Caco-2 (cell line): ENCODE measurements at regions not wholly inside any gene's neighbourhood (a gene's known extent, or its start where the extent isn't known, plus 50 kb on each side); places are given as distances from the start of the nearest gene placed in this dataset.
A peak's percentile ranks its signal among the peaks of the same experiment; 100 is the strongest.

Source experiments
- BruUV-seq: library from RNA; stranded (reverse); fragments of 400-500 nt; replicated peaks from 2 replicates; lab custom pipeline; 2021; lab: Mats Ljungman, UMichigan
- CTCF ChIA-PET: fragments of 300-600 bp; sonication (Branson Sonifier 250); formaldehyde crosslinking; loops from one replicate; lab custom pipeline; 2022; ENCODE audit warnings: antibody characterized with exemption; lab: Charles Lee
- POLR2A ChIA-PET: fragments of 300-600 bp; sonication (Branson Sonifier 250); formaldehyde crosslinking; loops from one replicate; lab custom pipeline; 2022; ENCODE audit warnings: antibody characterized with exemption; lab: Charles Lee
- DNase-seq, 2 experiments: peaks; one replicate each; pipeline versions ENCODE4 v3.0.0 to v3.0.0-alpha.2; 2020 to 2022
- H3K27me3 ChIP-seq: replicated peaks from 2 replicates; pipeline ENCODE4 v1.6.0; 2011; ENCODE audit warnings: low read length; ENCODE audit not compliant: control insufficient read depth, insufficient read depth
- H3K36me3 ChIP-seq: 2 replicates; pipeline ENCODE4 v1.5.1; 2011; ENCODE audit warnings: low read length; ENCODE audit not compliant: control insufficient read depth, insufficient read depth
- H3K4me1 ChIP-seq: fragments of 250-450 bp; sonication (Bioruptor Pico); 2 replicates; pipeline ENCODE4 v1.5.1; 2020; ENCODE audit warnings: mild to moderate bottlenecking
- H3K4me3 ChIP-seq: 2 replicates; pipeline ENCODE4 v1.5.1; 2011; ENCODE audit warnings: low read depth, mild to moderate bottlenecking, control low read depth, low read length
- H3K9me3 ChIP-seq: fragments of 250-450 bp; sonication (Bioruptor Pico); 2 replicates; pipeline ENCODE4 v1.5.1; 2020; ENCODE audit warnings: mild to moderate bottlenecking, moderate library complexity
- H3K27ac Mint-ChIP-seq: one replicate; pipeline ENCODE4 v1.8.0; 2022; ENCODE audit warnings: mixed read lengths; ENCODE audit not compliant: unreplicated experiment
- H3K27me3 Mint-ChIP-seq: one replicate; pipeline ENCODE4 v1.8.0; 2022; ENCODE audit warnings: mixed read lengths; ENCODE audit not compliant: insufficient read depth, unreplicated experiment
- H3K36me3 Mint-ChIP-seq: one replicate; pipeline ENCODE4 v1.8.0; 2022; ENCODE audit warnings: mild to moderate bottlenecking, mixed read lengths; ENCODE audit not compliant: insufficient read depth, unreplicated experiment
- H3K4me1 Mint-ChIP-seq: one replicate; pipeline ENCODE4 v1.8.0; 2022; ENCODE audit warnings: low read depth, mixed read lengths; ENCODE audit not compliant: unreplicated experiment
- H3K4me3 Mint-ChIP-seq: one replicate; pipeline ENCODE4 v1.8.0; 2022; ENCODE audit warnings: mild to moderate bottlenecking, moderate library complexity, mixed read lengths; ENCODE audit not compliant: unreplicated experiment
- H3K9me3 Mint-ChIP-seq: one replicate; pipeline ENCODE4 v1.8.0; 2022; ENCODE audit warnings: mixed read lengths; ENCODE audit not compliant: unreplicated experiment
- CTCF ChIP-seq, 2 experiments: fragments of 200-600 bp in 1 of 2; IDR thresholded peaks; 1 replicate in 1 of 2; 2 replicates in 1 of 2; pipeline versions ENCODE4 v1.5.1 to v1.8.0; 2011 to 2022; ENCODE audit warnings: antibody characterized with exemption in 1 of 2, control low read depth in 1 of 2, inconsistent platforms in 1 of 2, low read depth in 1 of 2, low read length in 1 of 2, mild to moderate bottlenecking in 1 of 2, moderate library complexity in 1 of 2; ENCODE audit not compliant: insufficient read depth in 1 of 2, severe bottlenecking in 1 of 2, unreplicated experiment in 1 of 2
- intact Hi-C: fragments of 100-400 bp; cut with micrococcal nuclease; formaldehyde crosslinking; loops from one replicate; pipeline ENCODE4 v1.10.0; 2022; ENCODE audit not compliant: unreplicated experiment

GRCh38 chr1:147388969-147389368 is 146.5 kb downstream of the CHD1L start:
- Histone ChIP-seq H3K9me3 (no peaks in the 10 kb centered on the region), H3K4me3 (no peak overlapping the region), H3K27me3 (no peaks in the 10 kb centered on the region), H3K4me1 (no peaks in the 10 kb centered on the region), H3K36me3 (no peaks in the 10 kb centered on the region)
- H3K4me3 Mint-ChIP-seq: no peak overlapping the region
- ChIA-PET POLR2A (no interaction called here), CTCF (interaction anchor here (1.3 to 2.3 kb wide), 2 partner anchors 115 to 147 kb away, joined by 3 to 39 read pairs; no protein-coding TSS in a partner anchor)
- no peaks in the 10 kb centered on the region for H3K36me3 Mint-ChIP-seq
- no peak overlapping the region for H3K27ac Mint-ChIP-seq
- no peaks in the 10 kb centered on the region for H3K9me3 Mint-ChIP-seq
- no peaks in the 10 kb centered on the region for H3K27me3 Mint-ChIP-seq
- H3K4me1 Mint-ChIP-seq: no peaks in the 10 kb centered on the region
- no TSS peak for BruUV-seq
- DNase-seq: no peak
- TF ChIP-seq CTCF (IDR thresholded peaks at IDR 0.05; ENCODE audit: insufficient read depth in 1 of 2, low read depth in 1 of 2, low read length in 1 of 2, severe bottlenecking in 1 of 2, unreplicated experiment in 1 of 2): no peak
- intact Hi-C loops: no loop called here

- Mint-ChIP-seq H3K27me3 (no peaks in the 10 kb centered on the region), H3K27ac (no peak overlapping the region), H3K4me3 (no peak overlapping the region), H3K9me3 (no peaks in the 10 kb centered on the region), H3K4me1 (no peaks in the 10 kb centered on the region), H3K36me3 (no peaks in the 10 kb centered on the region)
- POLR2A ChIA-PET: no interaction called here
- Histone ChIP-seq H3K4me1 (no peaks in the 10 kb centered on the region), H3K27me3 (no peaks in the 10 kb centered on the region), H3K36me3 (no peaks in the 10 kb centered on the region), H3K4me3 (no peak overlapping the region), H3K9me3 (no peaks in the 10 kb centered on the region)
- peak; percentile 72 to 78 for TF ChIP-seq CTCF (IDR thresholded peaks at IDR 0.05; ENCODE audit: insufficient read depth in 1 of 2, low read depth in 1 of 2, low read length in 1 of 2, severe bottlenecking in 1 of 2, unreplicated experiment in 1 of 2)
- DNase-seq: peak in 1 of 2 experiments; percentile 56
- no TSS peak for BruUV-seq
- intact Hi-C loops: loop anchor here (1.0 kb wide), 1 partner anchor 116 kb away; no protein-coding TSS in a partner anchor
- CTCF ChIA-PET: interaction anchor here (1.3 to 2.3 kb wide), 2 partner anchors 116 to 148 kb away, joined by 3 to 39 read pairs; no protein-coding TSS in a partner anchor
Observed at GRCh38 chr1:147389532-147390184, 147.2 kb downstream of the CHD1L start.

DNA sequence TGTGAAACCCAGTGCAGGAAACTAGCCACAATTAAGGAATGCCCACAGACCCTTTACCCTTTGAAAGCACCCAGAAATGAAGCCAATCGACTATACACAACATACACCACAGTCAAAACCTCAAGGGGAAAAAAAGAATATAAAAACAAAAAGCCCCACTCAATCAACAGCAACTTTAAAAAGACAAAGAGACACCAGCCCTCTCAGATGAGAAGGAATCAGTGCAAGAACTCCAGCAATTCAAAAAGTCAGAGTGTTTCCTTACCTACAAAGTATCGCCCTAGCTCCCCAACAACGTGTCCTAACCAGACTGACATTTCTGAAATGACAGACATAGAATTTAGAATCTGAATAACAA is 147.7 kb downstream of the CHD1L start:
- no peak for DNase-seq
- H3K4me3 Mint-ChIP-seq: no peak overlapping the region
- Histone ChIP-seq H3K4me3 (no peak overlapping the region), H3K27me3 (no peaks in the 10 kb centered on the region), H3K36me3 (no peaks in the 10 kb centered on the region), H3K9me3 (no peaks in the 10 kb centered on the region), H3K4me1 (no peaks in the 10 kb centered on the region)
- TF ChIP-seq CTCF (IDR thresholded peaks at IDR 0.05; ENCODE audit: insufficient read depth in 1 of 2, low read depth in 1 of 2, low read length in 1 of 2, severe bottlenecking in 1 of 2, unreplicated experiment in 1 of 2): no peak
- H3K27me3 Mint-ChIP-seq: no peaks in the 10 kb centered on the region
- ChIA-PET POLR2A (interaction anchor here (0.6 kb wide), 1 partner anchor 305 kb away, joined by 6 read pairs; no protein-coding TSS in a partner anchor), CTCF (interaction anchor here (2.3 kb wide), 1 partner anchor 116 kb away, joined by 39 read pairs; no protein-coding TSS in a partner anchor)
- BruUV-seq: no TSS peak
- no peaks in the 10 kb centered on the region for H3K4me1 Mint-ChIP-seq
- H3K36me3 Mint-ChIP-seq: no peaks in the 10 kb centered on the region
- intact Hi-C loops: loop anchor here (1.0 kb wide), 1 partner anchor 117 kb away; no protein-coding TSS in a partner anchor
- no peaks in the 10 kb centered on the region for H3K9me3 Mint-ChIP-seq
- H3K27ac Mint-ChIP-seq: no peak overlapping the region
